GM21381 (cell line): ENCODE measurements at regions not wholly inside any gene's neighbourhood (a gene's known extent, or its start where the extent isn't known, plus 50 kb on each side); places are given as distances from the start of the nearest gene placed in this dataset.

Experiments used
- ATAC-seq: cut with Tn5 transposase; IDR thresholded peaks from one replicate; pipeline ENCODE4 v1.9.1; 2021; ENCODE audit warnings: mild to moderate bottlenecking, moderate library complexity; ENCODE audit not compliant: unreplicated experiment

DNA sequence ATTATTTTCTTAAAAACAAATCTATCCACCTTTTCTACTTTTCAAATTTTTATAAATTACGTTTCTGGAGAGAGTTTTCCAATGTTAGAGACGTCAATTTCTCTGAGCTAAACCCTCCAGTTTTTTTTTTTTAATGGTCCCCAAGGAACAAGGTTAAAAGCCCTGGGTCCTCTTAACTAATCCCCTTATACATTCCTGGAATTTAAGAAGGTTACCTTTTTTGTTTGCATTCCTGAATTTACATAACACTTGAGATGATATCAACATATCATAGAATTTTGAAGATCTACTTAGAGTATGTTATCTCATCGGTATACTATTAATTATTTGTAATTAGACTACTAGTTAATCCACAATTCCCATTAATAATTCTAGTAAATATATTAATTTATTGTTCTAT lies 662.2 kb upstream of the LRFN5 start:
- no peak for ATAC-seq

DNA sequence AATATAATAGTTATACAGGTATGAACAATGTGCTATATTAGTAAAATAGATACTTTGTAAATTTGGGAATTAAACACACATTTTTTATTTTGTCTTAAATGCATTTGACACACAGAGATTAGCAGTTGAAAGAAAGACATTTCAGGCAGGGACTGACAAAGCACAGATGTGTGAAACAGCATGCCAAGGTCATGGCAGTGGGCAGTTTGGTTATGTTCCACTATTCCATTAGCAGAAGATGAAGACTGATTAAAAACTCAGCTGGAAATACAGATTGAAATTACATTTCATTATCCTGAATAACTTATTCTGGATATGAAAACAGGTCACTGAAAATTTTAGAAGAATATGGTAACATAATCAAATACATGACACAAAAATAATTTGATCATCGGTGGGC lies 669.8 kb upstream of the LRFN5 start:
- ATAC-seq: no peak

DNA sequence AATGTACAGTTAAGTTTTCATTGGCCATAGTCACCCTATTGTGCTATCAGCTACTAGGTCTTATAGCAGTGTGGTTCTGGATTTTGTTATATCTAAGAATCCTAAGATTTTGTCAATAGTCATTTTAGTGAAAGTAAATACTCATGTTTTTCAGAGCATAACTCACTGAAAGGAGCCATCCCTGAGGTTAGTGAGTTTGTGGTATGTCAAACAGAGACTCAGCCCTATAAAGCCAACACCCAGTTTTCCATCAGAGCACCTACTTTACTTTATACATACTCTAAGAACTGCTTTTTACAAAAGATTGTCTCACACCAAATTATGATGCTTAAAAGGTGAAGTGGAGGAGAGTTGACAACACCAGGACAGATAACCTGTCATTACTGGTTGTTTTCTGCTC lies 686.3 kb upstream of the LRFN5 start:
- no peak for ATAC-seq

DNA sequence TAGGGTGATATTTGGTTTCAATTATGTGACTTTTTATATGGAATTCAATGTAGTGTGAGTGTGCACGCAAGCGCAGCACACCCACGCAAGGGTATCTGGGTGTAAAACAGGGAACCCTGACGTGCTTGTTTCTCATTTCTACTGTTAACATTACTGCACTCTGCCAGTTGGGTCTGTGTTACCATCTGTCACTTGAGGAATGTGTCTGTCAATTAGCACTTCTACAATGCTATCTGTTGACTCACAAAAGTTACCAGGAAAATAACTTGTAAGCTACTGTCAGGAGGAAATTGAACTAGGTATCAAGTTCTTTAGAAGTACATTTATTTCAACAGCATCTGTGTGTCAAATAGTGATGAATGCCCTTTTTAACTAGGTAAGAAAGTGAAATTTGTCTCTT lies 695.5 kb upstream of the LRFN5 start:
- ATAC-seq: no peak

DNA sequence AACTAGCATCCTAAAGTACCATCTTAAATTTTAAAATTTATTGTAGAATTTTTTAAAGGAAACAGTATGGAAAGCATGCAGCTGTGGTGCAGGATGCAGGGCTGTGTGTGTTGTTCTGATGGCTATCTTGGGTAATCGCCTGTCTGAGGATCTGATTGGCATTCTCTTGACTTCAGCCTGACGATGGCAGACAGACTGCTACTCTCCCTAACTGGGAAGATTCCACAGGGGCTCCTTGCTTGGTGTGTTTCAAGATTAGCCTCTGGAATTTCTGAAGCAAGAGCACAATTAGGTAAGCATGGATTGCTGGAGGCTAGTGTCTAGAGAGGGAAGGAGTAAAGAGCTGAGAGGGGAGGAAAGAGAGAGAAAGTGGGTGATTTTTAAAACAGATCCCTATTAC lies 696.8 kb upstream of the LRFN5 start:
- ATAC-seq: no peak

DNA sequence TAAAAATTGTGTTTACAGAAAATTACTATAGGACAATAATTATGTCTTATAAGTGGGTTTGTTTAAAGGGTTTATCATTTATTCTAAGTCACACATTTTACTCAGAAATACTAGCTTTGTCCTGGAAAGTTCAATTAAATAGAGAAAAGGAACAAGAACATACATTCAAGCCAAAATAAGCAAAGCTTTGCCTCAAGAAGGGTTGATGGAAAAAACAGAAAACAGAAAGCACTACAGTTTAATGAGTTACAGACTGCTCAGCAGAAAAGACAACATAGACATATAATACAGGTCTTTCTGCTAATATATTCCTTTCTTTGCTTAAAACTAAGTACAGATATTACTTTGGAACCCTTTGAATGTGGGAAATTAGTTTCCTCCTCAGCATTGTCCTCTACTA lies 703.0 kb upstream of the LRFN5 start:
- no peak for ATAC-seq

DNA sequence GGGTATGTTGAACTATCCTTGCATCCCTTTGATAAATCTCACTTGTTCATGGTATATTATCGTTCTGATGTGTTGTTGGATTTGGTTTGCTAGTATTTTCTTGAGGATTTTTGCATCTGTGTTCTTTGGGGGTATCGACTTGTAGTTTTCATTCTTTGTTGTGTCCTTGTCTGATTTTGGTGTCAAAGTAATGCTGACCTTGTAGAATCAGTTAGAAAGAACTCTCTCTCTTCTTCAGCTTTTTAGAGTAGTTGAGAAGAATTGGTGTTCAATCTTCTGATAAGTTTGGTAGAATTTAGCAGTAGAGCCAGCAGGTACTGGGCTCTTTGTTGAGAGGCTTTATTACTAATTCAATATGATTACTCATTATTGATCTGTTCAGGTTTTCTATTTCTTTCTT lies 707.2 kb upstream of the LRFN5 start:
- ATAC-seq: no peak

DNA sequence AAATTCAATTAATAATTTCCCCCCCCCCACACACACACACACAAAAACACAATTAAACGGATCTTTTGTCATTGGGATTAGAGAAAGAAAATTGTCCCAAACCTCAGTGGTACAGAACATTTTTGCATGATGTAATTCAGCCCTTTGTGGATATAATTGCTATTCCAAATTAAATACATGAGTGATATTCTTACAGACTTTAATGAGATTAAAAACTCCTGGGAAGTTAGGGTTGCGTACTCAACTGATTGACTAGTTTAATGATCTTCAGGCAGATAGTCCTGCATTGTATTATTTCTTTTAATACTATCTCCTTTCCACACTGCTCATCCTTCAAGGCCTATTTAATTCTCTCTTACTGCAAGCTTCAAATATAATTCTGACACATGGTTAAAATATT lies 711.8 kb upstream of the LRFN5 start:
- no peak for ATAC-seq

DNA sequence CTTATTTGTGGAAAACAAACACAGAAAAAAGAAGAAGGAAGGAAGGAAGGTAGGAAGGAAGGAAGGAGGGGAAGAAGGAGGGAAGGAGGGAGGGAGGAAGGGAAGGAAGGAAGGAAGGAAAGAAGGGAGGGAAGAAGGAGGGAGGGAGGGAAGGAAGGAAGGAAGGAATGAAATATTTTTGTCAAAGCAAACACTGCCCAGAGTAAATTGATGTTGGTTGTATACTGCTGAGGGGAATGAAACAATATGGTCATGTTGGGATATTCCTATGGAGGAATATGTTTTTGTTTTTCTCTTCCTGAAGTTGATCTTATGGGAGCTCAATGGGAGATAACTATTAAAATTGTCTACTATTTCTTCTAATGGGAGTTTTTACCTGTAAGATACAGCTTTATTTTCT lies 717.5 kb upstream of the LRFN5 start:
- ATAC-seq: no peak

DNA sequence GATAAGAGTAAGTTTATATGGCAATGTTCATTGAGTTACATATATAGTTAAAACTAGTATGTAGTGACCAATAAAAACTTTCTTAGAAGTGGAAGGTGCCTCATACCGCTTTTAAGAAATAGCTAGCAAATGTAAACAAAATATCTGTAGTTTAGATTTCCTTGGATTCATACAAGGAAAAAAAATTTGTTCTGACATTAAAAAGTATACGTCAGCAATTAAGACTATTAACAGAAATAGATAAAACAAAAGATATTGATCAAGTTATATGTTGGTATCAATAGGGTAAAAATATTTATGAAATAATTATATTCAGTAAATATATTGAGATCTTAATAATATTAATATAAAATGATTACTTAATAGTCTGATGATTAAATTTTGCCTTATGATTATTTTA lies 718.8 kb upstream of the LRFN5 start:
- ATAC-seq: no peak

DNA sequence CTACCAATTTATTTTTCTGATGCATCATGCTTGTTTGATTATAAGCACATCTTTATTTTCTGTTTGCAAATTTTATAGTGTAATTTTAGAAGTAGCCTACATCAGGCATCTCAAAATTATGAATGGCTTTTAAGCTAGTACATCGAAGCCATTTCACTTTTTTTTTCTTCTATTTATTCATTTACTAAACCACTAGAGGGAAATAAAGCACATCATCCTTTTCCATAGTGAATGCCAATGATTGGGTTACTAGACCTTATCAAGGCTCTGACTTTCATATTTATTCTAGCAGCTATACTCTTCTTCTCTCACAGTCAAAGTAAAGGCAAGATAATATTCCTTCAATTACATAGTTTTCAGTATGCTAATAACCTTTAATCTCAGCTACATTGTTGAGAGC lies 736.4 kb upstream of the LRFN5 start:
- ATAC-seq: no peak

DNA sequence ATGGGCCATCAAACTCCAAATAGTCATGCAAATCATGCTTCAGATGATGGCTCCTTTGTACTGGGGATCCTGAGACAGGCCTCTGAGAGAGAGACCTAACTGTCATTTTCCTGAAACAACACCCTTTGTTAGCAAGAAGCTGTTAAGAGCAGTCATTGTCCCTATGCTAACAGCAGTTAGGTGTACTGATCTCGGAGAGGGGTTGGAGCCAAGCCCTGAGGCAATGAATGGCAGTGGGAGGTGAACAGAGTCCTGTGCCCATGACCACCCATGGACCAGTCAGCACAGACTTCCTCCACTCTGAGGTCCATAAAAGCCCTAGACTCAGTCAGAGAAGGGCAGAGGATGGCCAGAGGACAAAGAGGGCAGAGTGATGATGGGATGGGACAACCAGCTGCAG lies 747.6 kb upstream of the LRFN5 start:
- no peak for ATAC-seq

DNA sequence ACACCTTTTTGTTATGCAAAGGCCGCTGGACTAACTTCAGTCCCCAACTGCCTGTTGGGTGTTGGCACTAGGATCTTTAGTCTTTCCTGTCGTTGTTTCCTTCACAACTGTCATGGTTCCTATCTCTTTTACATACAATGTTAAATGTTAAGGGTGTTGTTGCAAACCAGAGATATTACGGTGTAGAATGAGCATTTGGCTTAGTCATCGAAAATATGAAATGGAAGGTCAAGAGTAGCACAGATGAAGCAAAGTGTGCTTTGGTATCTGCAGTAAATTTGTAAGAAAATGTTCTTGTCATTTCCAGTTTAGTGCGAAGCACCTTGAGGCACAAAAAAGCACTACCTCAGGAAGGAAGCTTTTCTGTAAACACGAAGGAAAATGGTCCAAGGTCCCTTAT lies 751.3 kb upstream of the LRFN5 start:
- no peak for ATAC-seq

DNA sequence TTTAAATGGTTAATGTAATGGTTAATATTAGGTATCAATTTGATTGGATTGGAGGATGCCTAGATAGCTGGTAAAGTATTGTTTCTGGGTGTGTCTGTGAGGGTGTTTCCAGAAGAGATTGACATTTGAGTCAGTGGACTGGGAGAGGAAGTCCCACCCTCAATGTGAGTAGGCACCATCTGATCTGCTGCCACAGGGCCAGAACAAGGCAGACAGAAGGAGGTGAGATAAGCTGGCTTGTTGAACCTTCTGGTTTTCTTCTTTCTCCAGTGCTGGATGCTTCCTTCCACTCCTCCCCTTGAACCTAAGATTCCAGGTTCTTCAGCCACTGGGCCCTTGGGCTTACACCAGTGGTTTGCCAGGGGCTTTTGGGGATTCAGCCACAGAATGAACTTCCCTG lies 756.5 kb upstream of the LRFN5 start:
- ATAC-seq: no peak

DNA sequence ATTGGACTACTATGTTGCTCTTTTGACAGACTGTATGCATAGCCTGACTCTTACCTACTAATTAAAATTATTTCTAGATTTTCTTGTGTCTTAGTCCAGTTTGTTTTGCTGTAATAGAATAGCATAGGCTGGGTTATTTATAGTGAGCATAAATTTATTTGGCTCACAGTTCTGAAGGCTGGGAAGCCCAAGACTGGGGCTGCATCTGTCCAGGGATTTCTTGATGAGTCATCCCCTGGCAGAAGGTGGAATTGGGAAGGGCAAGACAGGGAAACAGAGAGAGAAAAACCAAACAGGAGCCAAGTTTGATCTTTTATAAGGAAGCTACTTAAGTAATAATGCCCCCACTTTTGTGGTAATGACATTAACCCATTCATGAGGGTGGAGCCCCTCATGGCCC lies 759.2 kb upstream of the LRFN5 start:
- ATAC-seq: no peak

DNA sequence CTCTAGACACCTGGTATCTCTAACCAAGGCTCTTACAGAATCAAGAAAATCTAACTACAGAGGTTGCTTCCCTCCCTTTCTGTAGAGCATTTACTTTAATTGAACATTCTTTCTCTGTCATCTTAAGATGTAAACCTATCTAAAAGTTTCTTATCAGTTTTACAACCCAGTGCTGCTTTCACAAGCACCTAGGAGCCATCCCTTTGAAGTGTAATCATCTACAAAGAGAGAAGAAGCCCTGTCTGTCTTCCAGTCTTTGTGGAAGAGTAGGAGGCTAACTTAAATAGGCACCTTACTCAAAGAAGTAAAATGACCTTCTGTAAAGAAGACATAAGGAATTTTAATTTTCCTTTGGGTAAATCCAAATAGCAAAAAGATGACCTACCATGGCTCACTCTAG lies 763.9 kb upstream of the LRFN5 start:
- no peak for ATAC-seq

DNA sequence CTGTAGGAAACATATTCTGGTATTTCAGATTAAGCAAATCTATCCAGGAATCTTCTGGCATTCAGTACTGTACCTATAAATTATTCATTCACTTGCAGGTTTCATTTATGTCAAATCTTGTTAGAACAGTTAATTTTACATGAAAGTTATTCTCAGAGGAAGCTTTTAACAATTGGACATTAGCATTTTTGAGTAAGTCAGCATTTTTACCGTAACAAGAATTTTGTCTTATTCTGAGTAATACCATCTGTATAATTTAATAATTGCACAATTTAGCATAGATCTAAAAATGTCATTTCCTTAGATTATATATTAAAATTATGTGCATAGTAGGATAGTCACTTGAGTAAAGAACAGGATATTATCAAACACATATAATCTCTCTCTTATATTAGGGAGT lies 764.8 kb upstream of the LRFN5 start:
- ATAC-seq: no peak

DNA sequence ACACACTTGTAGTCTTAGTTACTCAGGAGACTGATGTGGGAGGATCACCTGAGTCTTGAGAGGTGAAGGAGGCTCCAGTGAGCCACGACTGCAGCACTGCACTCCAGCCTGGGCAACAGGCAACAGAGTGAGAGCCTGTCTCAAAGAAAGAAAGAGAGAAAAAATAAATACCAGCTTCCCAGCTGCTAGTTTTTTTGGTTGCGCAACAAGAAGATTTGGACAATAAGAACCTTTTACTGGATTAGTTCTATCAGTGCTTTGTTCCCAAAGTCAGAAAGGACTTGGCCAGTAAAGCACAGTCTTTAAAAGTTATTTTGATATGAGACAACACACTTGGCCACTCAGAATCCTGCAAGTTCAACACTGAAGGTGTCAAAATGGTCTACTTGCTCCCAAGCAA lies 768.1 kb upstream of the LRFN5 start:
- ATAC-seq: no peak

DNA sequence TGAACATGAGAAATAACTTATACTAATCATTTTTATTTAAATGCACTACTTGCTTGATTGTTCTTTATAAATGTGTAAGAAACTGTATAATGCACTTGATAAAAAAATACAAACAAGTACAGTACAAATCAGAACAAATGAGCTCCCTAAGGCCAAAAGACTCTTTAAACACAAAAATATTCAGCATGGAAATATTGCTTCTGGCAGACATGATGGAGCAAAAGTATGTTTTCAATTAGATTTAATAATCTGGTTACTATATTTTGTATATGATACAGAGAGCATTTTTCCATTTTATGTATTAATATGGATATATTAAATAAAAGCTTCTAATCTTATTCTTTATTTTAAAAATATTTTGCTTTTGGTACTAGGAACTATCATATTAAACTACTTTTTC lies 800.2 kb upstream of the LRFN5 start:
- ATAC-seq: no peak

DNA sequence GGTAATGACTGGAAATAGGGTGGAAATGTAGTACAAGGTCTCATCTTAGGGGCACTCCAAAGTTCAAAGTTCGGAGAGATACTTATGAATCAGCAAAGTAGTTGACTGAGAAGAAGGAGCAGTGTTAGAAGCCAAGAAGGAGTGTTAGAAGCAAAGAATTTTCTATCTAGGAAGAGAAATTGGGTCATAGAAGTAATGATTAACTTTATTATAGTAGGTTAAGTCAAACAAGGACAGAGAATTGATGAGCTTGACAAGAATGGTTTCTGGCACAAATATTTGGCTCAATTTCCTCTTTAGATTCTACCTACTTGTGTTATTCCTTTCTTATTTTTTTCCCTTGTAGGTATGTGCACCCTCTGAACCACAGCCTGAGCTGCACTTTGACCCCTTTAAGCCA lies 810.5 kb upstream of the LRFN5 start:
- ATAC-seq: no peak

DNA sequence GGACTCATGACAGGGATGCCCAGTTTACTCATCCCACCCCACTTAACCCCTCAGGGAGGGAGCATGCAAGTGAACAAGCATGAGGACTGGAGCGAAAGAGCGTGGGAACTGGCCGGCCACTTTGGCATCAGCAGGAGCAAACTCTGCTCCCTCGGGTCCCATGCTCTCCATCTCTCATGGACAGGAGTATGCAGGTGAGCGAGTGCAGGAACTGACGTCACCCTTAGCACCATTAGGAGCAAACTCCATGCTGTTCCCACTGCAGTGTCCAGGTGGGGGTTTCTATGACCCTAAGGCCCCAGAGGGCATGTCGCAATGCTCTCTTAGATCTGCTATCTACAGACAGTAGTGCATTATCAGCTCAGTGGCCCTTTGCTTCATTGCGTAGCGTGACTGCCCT lies 821.8 kb upstream of the LRFN5 start:
- ATAC-seq: no peak

DNA sequence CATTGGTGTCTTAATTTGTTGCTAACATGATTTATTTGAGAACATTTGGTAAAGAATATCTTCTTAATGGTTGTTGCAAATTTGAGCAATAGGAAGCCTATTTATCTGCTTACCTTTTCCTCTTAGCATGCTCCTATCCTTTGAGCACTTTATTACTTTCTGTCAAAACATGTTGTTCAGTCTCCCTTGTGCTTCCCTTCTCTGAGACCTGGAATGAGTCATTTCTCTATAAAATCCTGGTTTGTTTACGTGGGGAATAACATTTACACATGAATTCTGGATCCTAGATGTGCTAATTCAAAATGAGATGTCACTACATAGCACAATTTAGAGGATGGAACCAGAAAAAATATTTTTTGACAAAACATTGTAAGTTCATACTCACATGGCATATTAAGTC lies 844.0 kb upstream of the LRFN5 start:
- ATAC-seq: no peak

DNA sequence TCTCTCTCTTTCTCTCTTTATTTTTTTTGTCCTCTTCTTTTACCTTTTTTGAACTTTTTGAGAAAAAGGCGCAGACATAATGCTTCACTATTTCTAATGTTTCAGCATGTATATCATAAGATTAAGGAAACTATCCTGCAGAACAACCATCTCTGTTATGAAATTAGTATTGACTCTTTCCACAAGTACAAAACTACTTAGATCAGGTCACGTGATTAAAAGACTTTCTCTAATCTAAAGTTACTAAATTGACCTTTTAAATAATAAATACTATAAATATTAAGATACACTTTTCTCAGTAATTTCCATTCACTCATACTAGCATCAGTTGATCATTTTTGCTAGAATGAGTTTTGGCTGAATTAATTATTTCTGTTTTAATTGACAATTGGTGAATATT lies 844.5 kb upstream of the LRFN5 start:
- ATAC-seq: no peak

DNA sequence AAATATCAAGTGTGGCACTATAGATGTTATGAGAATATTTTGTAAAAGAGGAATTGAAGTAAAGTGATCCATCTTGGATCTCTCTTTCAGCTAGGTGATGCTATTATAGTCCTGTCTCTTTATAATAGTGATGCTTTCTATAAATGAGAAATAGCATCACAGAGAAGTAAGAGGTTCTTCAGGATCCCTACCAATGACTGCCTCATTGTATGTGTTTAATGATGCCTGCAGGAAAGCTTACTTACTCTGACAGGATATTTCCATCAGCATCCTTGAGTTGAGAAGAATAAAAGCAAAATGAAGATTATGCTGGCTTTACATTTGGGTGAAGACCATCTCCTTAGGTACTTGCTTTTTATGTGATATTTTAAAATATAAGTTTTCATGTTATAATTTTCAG lies 846.0 kb upstream of the LRFN5 start:
- no peak for ATAC-seq
